NCI-H2107 (cell line): ENCODE measurements at regions not wholly inside any gene's neighbourhood (a gene's known extent, or its start where the extent isn't known, plus 50 kb on each side); places are given as distances from the start of the nearest gene placed in this dataset.

Experiments used
- DNase-seq: peaks from one replicate; lab custom pipeline; 2025; lab: John Stamatoyannopoulos, UW

DNA sequence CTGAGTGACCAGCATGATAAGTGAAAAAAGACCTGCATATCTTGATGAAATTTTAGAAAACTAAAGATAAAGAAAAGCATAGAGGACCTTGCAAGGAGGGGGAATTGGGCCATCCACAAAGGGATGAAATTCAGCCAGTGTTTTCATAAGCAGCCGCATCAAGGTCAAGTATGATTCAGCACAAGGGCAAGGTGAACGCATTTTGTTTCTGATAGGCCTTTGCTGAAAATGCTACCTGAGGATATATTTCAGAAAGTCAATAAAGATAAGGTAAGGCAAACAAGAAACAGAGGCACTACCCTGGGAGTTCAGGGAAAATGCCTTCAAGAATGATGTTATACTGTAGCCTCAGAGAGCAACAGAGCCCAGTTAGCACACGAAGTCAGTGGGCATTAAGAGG is 55.0 kb upstream of the SHH start:
- DNase-seq, result no peak

DNA sequence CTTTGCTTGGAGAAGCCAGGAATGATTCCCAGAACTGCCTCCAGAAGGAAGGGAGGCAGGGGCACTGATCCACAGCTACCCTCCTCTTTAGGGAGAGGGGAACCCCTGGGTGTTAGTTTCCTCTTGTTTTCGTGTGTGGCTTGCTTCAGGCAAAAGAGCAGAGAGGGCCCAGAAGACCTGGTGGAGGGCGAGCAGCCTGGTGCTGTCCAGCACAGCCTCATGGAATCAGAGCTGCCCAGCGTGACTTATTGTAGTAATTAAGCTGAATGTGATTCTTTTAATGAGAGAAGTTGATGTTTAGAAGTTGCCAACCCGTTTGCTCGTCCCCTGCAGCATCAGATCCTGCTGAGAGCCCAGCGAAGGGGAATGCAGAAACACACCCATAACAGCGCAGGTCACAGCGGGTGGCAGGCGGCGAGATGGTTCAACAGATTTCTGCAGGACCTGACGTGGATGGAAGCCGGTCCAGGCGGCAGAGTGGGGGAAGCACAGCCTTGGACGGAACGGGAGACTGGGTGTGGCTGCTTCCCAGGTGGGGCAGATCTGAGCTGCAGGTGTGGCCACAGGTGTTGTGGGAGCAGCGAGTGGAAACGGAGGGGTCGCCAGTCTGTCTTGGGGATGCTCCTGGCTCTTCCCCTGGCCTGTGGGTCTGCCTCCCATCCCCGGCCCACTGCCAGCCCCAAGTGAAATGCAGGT is 53.7 kb upstream of the SHH start:
- DNase-seq, result no peak

DNA sequence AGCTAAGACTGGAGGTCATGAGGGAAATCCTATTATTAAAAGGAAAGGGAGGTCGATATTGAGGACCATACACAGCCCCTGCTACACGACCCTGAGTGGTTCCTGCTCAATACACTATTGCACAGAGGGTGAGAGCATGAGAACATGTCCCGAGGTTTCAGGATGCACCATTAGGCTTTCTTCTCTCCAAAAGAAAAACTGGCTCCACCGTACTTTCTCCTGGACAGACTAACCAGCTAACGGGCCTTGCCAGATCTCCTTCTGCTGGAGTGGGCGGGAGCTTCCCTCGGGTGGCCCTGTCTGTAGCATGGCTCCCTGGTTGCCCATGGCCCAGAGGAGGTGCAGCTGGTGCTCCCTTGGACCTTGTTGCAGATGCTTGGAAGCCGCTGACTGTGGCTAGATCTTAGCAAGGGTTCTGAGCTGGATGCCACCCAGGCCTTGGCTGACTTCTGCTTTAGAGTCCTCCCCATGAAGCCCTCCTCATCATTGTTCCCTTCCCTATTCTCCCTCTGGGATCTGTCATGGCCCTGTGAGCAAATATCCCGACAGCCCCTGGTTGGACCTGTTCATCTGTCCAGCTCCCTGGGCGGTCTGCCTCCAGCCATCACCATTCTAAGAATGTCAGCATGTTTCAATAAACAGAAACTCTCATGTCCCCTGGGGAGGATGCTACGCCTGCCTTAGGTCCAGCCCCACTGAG is 52.9 kb upstream of the SHH start:
- DNase-seq, result no peak

DNA sequence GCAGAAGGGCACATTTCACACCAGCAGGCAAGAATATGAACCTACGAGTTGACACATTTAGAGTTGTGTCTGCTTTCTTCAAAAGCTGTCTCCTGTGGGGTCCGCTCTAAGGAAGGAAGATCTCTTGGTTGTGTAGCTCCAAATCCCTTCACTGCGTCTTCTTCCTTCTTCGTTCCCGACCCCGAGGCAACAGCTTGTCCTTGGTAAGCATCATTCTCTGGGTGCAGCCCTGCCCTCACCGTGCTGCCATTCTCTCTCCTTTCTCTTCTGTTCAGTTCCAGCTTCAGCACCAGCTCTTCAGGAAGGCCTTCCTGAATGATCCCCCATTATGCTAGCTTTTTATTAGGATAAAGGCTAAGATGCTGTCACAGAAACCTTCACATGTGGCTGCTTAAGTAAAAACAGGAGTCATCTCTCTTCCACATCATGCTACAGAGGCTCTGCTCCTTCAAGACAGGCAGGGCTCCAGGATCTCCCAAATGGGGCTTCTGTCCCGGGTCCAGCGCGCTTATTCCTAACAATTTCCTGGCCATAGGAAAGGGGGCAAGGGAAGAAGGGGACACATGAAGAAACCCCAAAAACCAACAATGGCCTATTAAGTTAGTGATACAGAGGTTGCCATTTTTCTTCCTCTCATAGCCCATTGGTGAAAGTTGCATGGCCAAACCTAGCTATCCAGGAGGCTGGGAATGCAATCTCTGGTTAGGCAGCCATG is 52.2 kb upstream of the SHH start:
- no peak for DNase-seq

DNA sequence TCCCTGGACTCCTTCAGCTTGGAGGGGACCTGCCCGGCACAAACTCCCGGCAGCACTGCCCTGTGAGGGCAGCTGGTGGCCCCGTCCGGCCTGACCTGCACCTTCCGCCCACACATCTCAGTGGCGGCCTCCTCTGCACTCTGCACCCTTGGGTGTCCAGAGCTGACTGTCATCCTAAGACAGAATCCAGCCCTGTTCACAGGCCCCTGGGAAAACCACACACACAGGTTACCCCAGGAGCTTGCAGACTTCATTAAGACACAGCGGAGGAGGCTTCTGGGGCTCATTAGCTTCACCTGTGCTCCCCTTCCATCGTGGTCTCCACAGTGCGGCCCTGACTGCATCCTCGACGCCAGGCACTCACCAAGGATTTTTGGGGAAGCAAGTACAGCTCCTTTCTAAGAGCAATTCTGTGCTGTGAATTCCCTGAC is 51.5 kb upstream of the SHH start:
- DNase-seq, result no peak

DNA sequence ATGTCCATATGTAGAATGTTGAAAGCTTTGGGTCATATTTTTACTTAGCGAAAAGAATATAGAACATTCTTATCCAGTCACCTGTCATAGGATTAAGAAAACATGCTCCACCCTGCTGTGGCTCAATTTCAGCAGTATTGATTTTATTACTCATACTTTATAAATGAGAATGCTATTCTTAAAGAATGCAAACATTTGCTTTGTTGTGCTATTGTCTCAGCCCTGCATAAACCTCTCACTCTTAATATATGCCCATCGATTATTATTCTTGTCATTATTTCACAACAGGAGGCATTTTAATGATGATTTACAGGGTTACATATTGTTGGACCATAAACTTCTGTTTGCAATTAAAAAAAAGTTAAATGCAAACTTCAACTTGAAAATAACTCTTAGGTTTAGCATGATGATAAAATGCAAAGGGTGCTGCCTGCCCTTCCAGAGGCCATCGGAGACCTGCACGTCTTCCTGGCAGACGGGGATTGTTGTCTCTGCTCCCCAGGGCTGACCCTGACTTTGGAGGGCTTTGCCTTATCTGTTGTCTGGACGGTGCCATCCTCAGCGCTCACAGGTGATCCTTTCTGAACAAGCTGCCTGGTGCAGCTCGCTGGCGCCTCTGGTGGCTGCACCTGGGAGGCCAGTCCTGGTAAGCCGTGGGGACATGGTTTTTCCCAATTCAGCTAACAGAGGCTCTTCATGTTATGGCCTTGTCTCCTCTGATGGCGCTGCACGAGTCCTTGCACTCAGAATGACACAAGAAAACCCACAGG is 50.0 kb upstream of the SHH start:
- no peak for DNase-seq
